ENCODE measurements at regions not wholly inside any gene's neighbourhood (a gene's known extent, or its start where the extent isn't known, plus 50 kb on each side); places are given as distances from the start of the nearest gene placed in this dataset.

- TF ChIP-seq CTCF (conservative IDR thresholded peaks at IDR 0.05 in 1 of 2, IDR thresholded peaks at IDR 0.05 in 1 of 2; ENCODE audit: low read depth in 1 of 2, low read length in 2 of 2) (no peak), EZH2 (IDR thresholded peaks at IDR 0.05; ENCODE audit: low read length, missing control alignments) (no peak)
Measured at GRCh38 chr12:42992826-42993225, 403.3 kb upstream of the PRICKLE1 start.

All from fibroblast of lung (primary cell).